Heart left ventricle (tissue), 16 donors: ENCODE measurements at regions not wholly inside any gene's neighbourhood (a gene's known extent, or its start where the extent isn't known, plus 50 kb on each side); places are given as distances from the start of the nearest gene placed in this dataset.

Source experiments
- ATAC-seq, 4 donors: fragments of 200-7000 bp; cut with Tn5 transposase; one replicate each; pipeline ENCODE4 v1.9.1; 2020 to 2022; ENCODE audit warnings: moderate library complexity in 4 of 4, mild to moderate bottlenecking in 3 of 4, moderate number of reproducible peaks in 1 of 4
- DNase-seq, 5 donors: peaks; one replicate each; pipeline ENCODE4 v3.0.0-alpha.2; 2020
- H3K27ac ChIP-seq, 12 donors: fragments of 200-600 bp; sonication (generic) in 4 of 12; one replicate each; pipeline versions ENCODE4 v1.5.0 to v1.8.0; 2016 to 2022; ENCODE audit warnings: mild to moderate bottlenecking in 2 of 12
- H3K27me3 ChIP-seq, 9 donors: fragments of 200-600 bp; sonication (generic) in 2 of 9; one replicate each; pipeline versions ENCODE4 v1.5.1 to v1.8.0; 2016 to 2022; ENCODE audit warnings: mild to moderate bottlenecking in 3 of 9
- H3K36me3 ChIP-seq, 9 donors: fragments of 200-600 bp; sonication (generic) in 2 of 9; one replicate each; pipeline versions ENCODE4 v1.5.0 to v1.8.0; 2018 to 2022; ENCODE audit warnings: mild to moderate bottlenecking in 2 of 9
- H3K4me1 ChIP-seq, 12 donors: fragments of 200-600 bp; sonication (generic) in 4 of 12; one replicate each; pipeline versions ENCODE4 v1.5.0 to v1.8.0; 2016 to 2022; ENCODE audit warnings: mild to moderate bottlenecking in 3 of 12
- H3K4me3 ChIP-seq, 12 donors: fragments of 200-600 bp; sonication (generic) in 4 of 12; one replicate each; pipeline versions ENCODE4 v1.5.0 to v1.8.0; 2017 to 2022; ENCODE audit warnings: mild to moderate bottlenecking in 9 of 12, moderate library complexity in 4 of 12
- H3K9me3 ChIP-seq, 12 donors: fragments of 200-600 bp; sonication (generic) in 4 of 12; one replicate each; pipeline versions ENCODE4 v1.5.0 to v1.8.0; 2016 to 2022; ENCODE audit warnings: mild to moderate bottlenecking in 1 of 12
- CTCF ChIP-seq, 12 donors: fragments of 200-600 bp; sonication (generic) in 4 of 12; IDR thresholded peaks; one replicate each; pipeline versions ENCODE4 v1.5.0 to v1.8.0; 2018 to 2022; ENCODE audit warnings: antibody characterized with exemption in 12 of 12, mild to moderate bottlenecking in 5 of 12
- POLR2A ChIP-seq, 2 donors: fragments of 450-650 bp; IDR thresholded peaks; one replicate each; pipeline ENCODE4 v1.6.1; 2017; ENCODE audit warnings: antibody characterized with exemption in 2 of 2, mild to moderate bottlenecking in 2 of 2, moderate library complexity in 2 of 2
- WGBS, 4 donors: extraction: QIAGEN DNeasy Blood & Tissue Kit in 2 of 4; methylation state at CpG; one replicate each; pipeline versions ENCODE4 v1.1.5 to v1.1.7; 2013 to 2018; 5-methylcytosine and 5-hydroxymethylcytosine counted together
- intact Hi-C, 10 donors: fragments of 100-400 bp; cut with DNase I; formaldehyde crosslinking; loops; one replicate each; pipeline versions ENCODE4 v1.11.1 to v1.14.2; 2022
- donor health status: ischemic (EF 13 %, LVEDD 7.1; RV severe dilation, severe dysfunction).
- donor health status: healthy with polysubstance abuse.
- donor health status: DM: no; HTN: yes; CAD: no.
- donor health status: DM: no; HTN: no; CAD: no.
- donor health status: ischemic (EF 25% LVEDD 6.9; RV normal size, moderate dysfunction).
- donor health status: ischemic (EF 25% LVEDD 5.7; RV mildly dilated, moderate dysfunction).
- donor health status: healthy.
- donor health status: DM: yes; HTN: yes; CAD: no.
- donor health status: ischemic (EF 35%, LVEDD 5.7; RV mildly dilated, moderate dysfunction).
- donor health status: nonischemic (EF 11% LVEDD 7.7; RV severe dilation, severe dysfunction).
- donor health status: DM: yes; HTN: yes; CAD: no.
- donor health status: PGD.
- donor health status: ischemic (EF 29% LVEDD 5.4; RV normal size, mild dysfunction).
- donor health status: nonischemic (EF 23%, LVEDD 6.1; RV moderate dilation, normal function).

DNA sequence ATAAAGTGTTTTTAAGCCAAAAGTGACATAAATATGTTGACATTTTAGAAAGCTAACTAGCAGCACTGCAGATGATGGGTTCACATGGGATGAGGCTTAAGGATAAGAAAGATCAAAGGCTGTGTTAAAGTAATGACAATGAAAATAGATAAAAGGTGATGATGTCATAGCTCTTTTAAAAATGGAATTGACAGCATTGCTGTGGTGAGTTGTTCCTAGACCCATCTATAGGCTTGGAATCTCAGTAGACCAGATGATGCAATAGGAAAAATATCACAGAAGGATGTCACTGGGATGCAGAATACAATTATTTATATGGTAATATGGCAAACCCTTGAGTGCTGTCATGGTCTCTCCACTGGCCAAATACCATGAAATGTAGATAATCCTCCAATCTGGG lies 286.0 kb downstream of the PLA2G4A start:
- DNase-seq (no peak), ATAC-seq (no peak)
- Histone ChIP-seq H3K36me3 (no peaks in the 10 kb centered on the region), H3K9me3 (no peaks in the 10 kb centered on the region), H3K4me1 (no peaks in the 10 kb centered on the region), H3K4me3 (no peak overlapping the region), H3K27me3 (no peaks in the 10 kb centered on the region), H3K27ac (no peak overlapping the region)
- intact Hi-C loops: no loop called here
- no peak for TF ChIP-seq CTCF (IDR thresholded peaks at IDR 0.05)
- TF ChIP-seq POLR2A (IDR thresholded peaks at IDR 0.05): no peak

- Histone ChIP-seq H3K36me3 (no peaks in the 10 kb centered on the region), H3K27me3 (no peaks in the 10 kb centered on the region), H3K4me1 (no peaks in the 10 kb centered on the region), H3K4me3 (no peak overlapping the region), H3K9me3 (no peaks in the 10 kb centered on the region), H3K27ac (no peak overlapping the region)
- no peak for TF ChIP-seq CTCF (IDR thresholded peaks at IDR 0.05)
- no peak for TF ChIP-seq POLR2A (IDR thresholded peaks at IDR 0.05)
- intact Hi-C loops: loop anchor here in 1 of 10 donors (10.0 kb wide), 1 partner anchor 57 kb away; no protein-coding TSS in a partner anchor
- ATAC-seq: no peak
- DNase-seq: no peak
Observed at GRCh38 chr1:187121661-187122060, 292.9 kb downstream of the PLA2G4A start.

GRCh38 chr1:187122566-187122965 lies 293.8 kb downstream of the PLA2G4A start:
- no peak overlapping the region for H3K4me3 ChIP-seq

DNA sequence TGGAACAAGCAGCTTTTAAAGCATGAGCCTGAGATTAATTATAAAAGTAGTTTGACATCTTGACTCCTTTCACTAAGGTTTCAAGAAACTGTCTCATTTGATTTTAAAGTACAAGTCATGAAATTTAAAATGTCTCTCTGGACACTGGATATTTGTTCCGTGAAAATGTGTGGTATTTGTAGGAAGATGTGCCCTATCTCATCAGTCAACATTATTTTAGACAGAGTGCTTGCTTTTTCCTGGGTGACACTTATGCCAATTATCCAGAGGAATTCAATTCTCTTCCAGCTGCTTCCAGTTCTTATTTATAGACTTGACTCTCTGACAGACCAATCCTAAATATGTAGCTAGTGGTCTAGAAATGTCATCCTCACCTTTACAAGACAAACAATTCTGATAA lies 300.4 kb downstream of the PLA2G4A start:
- Histone ChIP-seq H3K27me3 (no peaks in the 10 kb centered on the region), H3K4me1 (no peaks in the 10 kb centered on the region), H3K9me3 (peaks cover 0 to 12% (median 0%) of the 10 kb centered on the region in 12 donors), H3K36me3 (no peaks in the 10 kb centered on the region), H3K27ac (peak overlapping the region in 2 of 12 donors; percentile 4 to 40), H3K4me3 (no peak overlapping the region)
- no peak for DNase-seq
- TF ChIP-seq POLR2A (IDR thresholded peaks at IDR 0.05) (no peak), CTCF (IDR thresholded peaks at IDR 0.05) (no peak)
- 20 to 38% (median 35%) methylated on average over 1 of the region's 1 CpG for WGBS, 4 donors
- ATAC-seq: peak in 1 of 4 donors; percentile 42
- intact Hi-C loops: loop anchor here in 1 of 10 donors (10.0 kb wide), 1 partner anchor 64 kb away; no protein-coding TSS in a partner anchor

More at GRCh38 chr1:187122566-187122965, 293.8 kb downstream of the PLA2G4A start:
- DNase-seq (no peak), ATAC-seq (no peak)
- WGBS, 4 donors: 81 to 90% (median 84%) methylated on average over 2 of the region's 2 CpGs
- intact Hi-C loops: loop anchor here in 1 of 10 donors (10.0 kb wide), 1 partner anchor 58 kb away; no protein-coding TSS in a partner anchor
- H3K27me3 ChIP-seq: no peaks in the 10 kb centered on the region
- no peak for TF ChIP-seq CTCF (IDR thresholded peaks at IDR 0.05)
- TF ChIP-seq POLR2A (IDR thresholded peaks at IDR 0.05): no peak
- H3K4me1 ChIP-seq: no peaks in the 10 kb centered on the region
- no peaks in the 10 kb centered on the region for H3K36me3 ChIP-seq
- no peaks in the 10 kb centered on the region for H3K9me3 ChIP-seq
- no peak overlapping the region for H3K27ac ChIP-seq
